Peyer's patch (tissue), 4 donors: ENCODE measurements at regions not wholly inside any gene's neighbourhood (a gene's known extent, or its start where the extent isn't known, plus 50 kb on each side); places are given as distances from the start of the nearest gene placed in this dataset.

Source experiments
- DNase-seq, 3 donors: peaks; one replicate each; pipeline ENCODE4 v3.0.0-alpha.2; 2017 to 2019
- H3K27ac ChIP-seq, 4 donors: fragments of 200-600 bp; sonication (generic); one replicate each; pipeline ENCODE4 v1.5.1; 2016 to 2019
- H3K27me3 ChIP-seq, 2 donors: fragments of 200-600 bp; sonication (generic); one replicate each; pipeline ENCODE4 v1.5.1; 2019
- H3K36me3 ChIP-seq, 3 donors: fragments of 200-600 bp; sonication (generic); one replicate each; pipeline ENCODE4 v1.5.1; 2016 to 2019
- H3K4me1 ChIP-seq, 4 donors: fragments of 200-600 bp; sonication (generic); one replicate each; pipeline ENCODE4 v1.5.1; 2016 to 2019
- H3K4me3 ChIP-seq, 4 donors: fragments of 200-600 bp; sonication (generic); 1 replicate in 3 of 4; 2 replicates in 1 of 4; pipeline ENCODE4 v1.5.1; 2016 to 2019; ENCODE audit warnings: mild to moderate bottlenecking in 1 of 4
- H3K9me3 ChIP-seq, 4 donors: fragments of 200-600 bp; sonication (generic); one replicate each; pipeline ENCODE4 v1.5.1; 2016 to 2019; ENCODE audit warnings: mild to moderate bottlenecking in 1 of 4
- POLR2A ChIP-seq, 2 donors: fragments of 450-650 bp; IDR thresholded peaks; one replicate each; pipeline ENCODE4 v1.5.1; 2017; ENCODE audit warnings: antibody characterized with exemption in 2 of 2, mild to moderate bottlenecking in 2 of 2, moderate library complexity in 2 of 2
- TF ChIP-seq, protein P1 (sequence below), 6 experiments: fragments of 450-650 bp in 4 of 6; fragments of 200-600 bp in 2 of 6; sonication (generic) in 1 of 6; IDR thresholded peaks; one replicate each; pipeline ENCODE4 v1.5.1; 2017 to 2019; ENCODE audit warnings: antibody characterized with exemption in 6 of 6, mild to moderate bottlenecking in 3 of 6, moderate library complexity in 1 of 6

DNA sequence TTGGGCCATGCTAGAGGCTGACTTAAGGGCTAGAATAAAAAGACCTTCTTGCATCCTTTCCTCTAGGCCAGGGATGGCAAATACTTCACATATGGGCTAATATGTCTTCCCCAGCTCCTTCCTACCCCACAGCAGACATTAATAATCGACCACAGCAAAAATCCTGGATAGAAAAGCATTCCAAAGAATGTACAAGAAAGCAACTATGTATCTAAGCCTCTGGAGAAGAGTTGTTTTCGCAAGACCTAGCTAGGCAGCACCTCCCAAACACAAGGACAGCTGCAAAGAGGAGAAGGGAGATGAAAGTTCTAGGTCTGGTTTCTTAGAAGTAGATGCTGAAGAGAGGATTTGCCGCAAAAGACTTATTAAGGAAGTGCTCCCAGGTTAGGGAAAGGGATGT, 372.6 kb downstream of the SLC4A3 start:
- Histone ChIP-seq H3K27ac (no peak overlapping the region), H3K9me3 (no peaks in the 10 kb centered on the region), H3K4me1 (no peaks in the 10 kb centered on the region), H3K27me3 (no peaks in the 10 kb centered on the region), H3K4me3 (no peak overlapping the region), H3K36me3 (no peaks in the 10 kb centered on the region)
- no peak for DNase-seq
- TF ChIP-seq, protein P1, sequence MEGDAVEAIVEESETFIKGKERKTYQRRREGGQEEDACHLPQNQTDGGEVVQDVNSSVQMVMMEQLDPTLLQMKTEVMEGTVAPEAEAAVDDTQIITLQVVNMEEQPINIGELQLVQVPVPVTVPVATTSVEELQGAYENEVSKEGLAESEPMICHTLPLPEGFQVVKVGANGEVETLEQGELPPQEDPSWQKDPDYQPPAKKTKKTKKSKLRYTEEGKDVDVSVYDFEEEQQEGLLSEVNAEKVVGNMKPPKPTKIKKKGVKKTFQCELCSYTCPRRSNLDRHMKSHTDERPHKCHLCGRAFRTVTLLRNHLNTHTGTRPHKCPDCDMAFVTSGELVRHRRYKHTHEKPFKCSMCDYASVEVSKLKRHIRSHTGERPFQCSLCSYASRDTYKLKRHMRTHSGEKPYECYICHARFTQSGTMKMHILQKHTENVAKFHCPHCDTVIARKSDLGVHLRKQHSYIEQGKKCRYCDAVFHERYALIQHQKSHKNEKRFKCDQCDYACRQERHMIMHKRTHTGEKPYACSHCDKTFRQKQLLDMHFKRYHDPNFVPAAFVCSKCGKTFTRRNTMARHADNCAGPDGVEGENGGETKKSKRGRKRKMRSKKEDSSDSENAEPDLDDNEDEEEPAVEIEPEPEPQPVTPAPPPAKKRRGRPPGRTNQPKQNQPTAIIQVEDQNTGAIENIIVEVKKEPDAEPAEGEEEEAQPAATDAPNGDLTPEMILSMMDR (IDR thresholded peaks at IDR 0.05): no peak
- TF ChIP-seq POLR2A (IDR thresholded peaks at IDR 0.05): no peak

DNA sequence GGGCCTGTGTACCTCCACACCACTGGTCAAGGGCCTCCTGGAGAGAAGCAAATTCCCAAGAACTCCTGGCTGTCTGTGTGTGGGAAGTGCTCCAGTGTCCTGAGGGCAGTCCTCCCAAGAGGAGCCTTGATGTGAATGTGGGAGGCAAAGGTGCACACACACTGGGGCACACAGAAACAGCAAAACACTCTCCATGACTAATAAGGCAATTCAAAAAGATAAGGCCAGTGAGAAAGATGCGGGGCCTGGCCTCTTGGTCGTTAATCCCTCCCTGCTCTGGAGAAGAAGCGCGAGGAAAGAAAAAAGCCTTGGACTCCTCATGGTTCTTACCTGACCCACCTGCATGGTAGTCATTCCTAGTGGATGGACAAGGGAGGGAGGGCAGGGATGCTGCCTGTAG, 373.2 kb downstream of the SLC4A3 start:
- TF ChIP-seq POLR2A (IDR thresholded peaks at IDR 0.05): no peak
- TF ChIP-seq, protein P1 (IDR thresholded peaks at IDR 0.05): no peak
- Histone ChIP-seq H3K9me3 (no peaks in the 10 kb centered on the region), H3K27me3 (no peaks in the 10 kb centered on the region), H3K4me3 (no peak overlapping the region), H3K27ac (no peak overlapping the region), H3K4me1 (no peaks in the 10 kb centered on the region), H3K36me3 (no peaks in the 10 kb centered on the region)
- DNase-seq: no peak

DNA sequence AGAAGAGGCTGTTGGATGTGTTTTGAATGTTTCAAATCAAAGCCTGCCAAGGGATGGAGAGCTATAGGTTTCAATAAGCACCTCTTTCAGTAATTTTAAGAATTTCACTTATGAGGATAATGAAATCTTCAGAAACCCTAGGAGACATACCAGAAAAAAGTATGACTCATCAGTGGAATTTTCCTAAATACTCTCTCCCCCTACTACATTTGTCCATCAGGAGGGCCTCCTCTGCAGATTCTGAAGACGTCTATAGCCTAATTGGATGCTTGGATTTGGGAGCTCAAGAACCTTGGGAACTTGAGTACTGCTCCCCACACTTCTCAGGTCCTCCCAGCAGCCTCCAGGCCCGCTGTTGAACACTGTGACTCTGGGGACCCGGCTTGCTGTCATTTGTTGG, 374.3 kb downstream of the SLC4A3 start:
- no peak overlapping the region for H3K4me3 ChIP-seq
- TF ChIP-seq POLR2A (IDR thresholded peaks at IDR 0.05): no peak
- TF ChIP-seq, protein P1 (IDR thresholded peaks at IDR 0.05): no peak

DNA sequence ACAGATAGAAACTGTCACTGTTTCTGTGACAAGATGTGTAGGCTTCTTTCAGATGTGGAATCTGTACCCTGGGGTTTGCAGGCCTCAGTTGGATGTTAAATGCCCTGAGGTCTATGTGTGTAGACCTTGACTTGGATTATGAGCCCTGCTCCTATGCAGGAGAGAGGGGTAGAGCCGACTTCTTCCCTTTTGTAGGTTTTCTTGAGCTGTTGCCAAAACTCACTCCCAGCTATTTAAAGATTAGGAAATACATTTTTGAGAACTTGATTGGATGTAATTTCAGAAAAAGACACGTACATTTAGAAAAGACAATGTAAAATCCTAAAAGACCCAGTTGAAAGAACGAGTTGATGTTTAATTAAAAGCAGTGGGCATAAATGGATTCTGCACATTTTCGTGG, 374.8 kb downstream of the SLC4A3 start:
- H3K36me3 ChIP-seq: no peaks in the 10 kb centered on the region
- no peak overlapping the region for H3K27ac ChIP-seq
- H3K27me3 ChIP-seq: no peaks in the 10 kb centered on the region
- no peak for DNase-seq
- TF ChIP-seq POLR2A (IDR thresholded peaks at IDR 0.05): no peak
- TF ChIP-seq, protein P1 (IDR thresholded peaks at IDR 0.05): no peak
- H3K4me1 ChIP-seq: no peaks in the 10 kb centered on the region
- H3K4me3 ChIP-seq: no peak overlapping the region
- H3K9me3 ChIP-seq: no peaks in the 10 kb centered on the region

More for the DNA sequence above, 374.3 kb downstream of the SLC4A3 start:
- Histone ChIP-seq H3K4me1 (no peaks in the 10 kb centered on the region), H3K36me3 (no peaks in the 10 kb centered on the region), H3K27me3 (no peaks in the 10 kb centered on the region), H3K27ac (no peak overlapping the region), H3K9me3 (no peaks in the 10 kb centered on the region)
- DNase-seq: no peak

DNA sequence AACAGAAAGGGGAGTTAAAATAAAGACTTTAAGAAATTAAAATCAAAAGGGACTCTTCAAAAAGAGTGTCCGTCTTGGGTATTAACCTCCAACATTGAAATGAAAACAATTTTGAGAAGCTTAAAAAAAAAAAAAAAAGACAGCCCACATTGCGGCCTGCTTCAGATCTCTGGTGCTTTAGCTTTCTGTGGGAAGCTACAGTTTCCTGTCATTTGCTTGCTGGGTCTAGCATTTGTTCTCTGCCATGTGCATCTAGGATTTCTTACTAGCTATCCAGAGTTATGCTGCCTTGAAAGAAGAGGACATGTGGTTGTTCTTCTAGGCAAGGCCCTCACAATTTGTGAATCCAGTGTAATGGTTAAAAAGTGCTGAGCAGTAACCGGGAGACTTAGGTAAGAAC, 375.3 kb downstream of the SLC4A3 start:
- no peak overlapping the region for H3K27ac ChIP-seq

More for the DNA sequence above, 375.3 kb downstream of the SLC4A3 start:
- H3K9me3 ChIP-seq: no peaks in the 10 kb centered on the region
- DNase-seq: no peak
- H3K4me3 ChIP-seq: no peak overlapping the region
- H3K36me3 ChIP-seq: no peaks in the 10 kb centered on the region
- no peak for TF ChIP-seq POLR2A (IDR thresholded peaks at IDR 0.05)
- TF ChIP-seq, protein P1 (IDR thresholded peaks at IDR 0.05): no peak
- H3K27me3 ChIP-seq: no peaks in the 10 kb centered on the region
- no peaks in the 10 kb centered on the region for H3K4me1 ChIP-seq
